ENCODE measurements at regions not wholly inside any gene's neighbourhood (a gene's known extent, or its start where the extent isn't known, plus 50 kb on each side); places are given as distances from the start of the nearest gene placed in this dataset.

DNA sequence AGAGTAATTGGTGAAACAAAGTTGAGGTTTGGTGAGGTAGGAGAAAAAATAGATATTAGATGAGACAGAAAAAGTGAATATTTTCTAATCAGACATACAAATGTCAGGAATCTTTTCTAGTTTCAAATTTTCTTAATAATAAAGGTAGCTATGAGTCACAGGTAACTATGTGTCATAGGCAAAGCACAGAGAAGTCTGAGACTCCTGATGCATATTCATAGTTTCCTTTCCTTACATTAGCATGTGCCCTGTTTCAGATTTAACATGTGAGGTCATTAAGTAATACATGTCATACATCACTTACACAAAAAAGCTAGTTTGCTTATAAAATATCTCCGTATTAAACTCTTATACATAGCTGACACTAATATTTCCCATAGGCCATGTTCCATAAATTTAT lies 1141.3 kb upstream of the PCDH20 start:
- Mint-ChIP-seq H3K27ac (no peak overlapping the region), H3K36me3 (no peaks in the 10 kb centered on the region), H3K9me3 (0 out of 2 replicates have a peak, but pooled peaks cover 5% of the 10 kb centered on the region), H3K4me3 (no peak overlapping the region), H3K27me3 (ENCODE audit: low read depth) (no peaks in the 10 kb centered on the region), H3K4me1 (no peaks in the 10 kb centered on the region)
- POLR2A ChIA-PET = no interaction called here
- TF ChIP-seq IRF2 (CRISPR knock-in tag; IDR thresholded peaks at IDR 0.05; ENCODE audit: borderline replicate concordance, low read depth) (no peak), ETV6 (CRISPR knock-in tag; IDR thresholded peaks at IDR 0.05) (no peak), ZNF263 (CRISPR knock-in tag; IDR thresholded peaks at IDR 0.05; ENCODE audit: low read depth) (no peak), NR1H2 (CRISPR knock-in tag; IDR thresholded peaks at IDR 0.05) (no peak), CREB1 (CRISPR knock-in tag; IDR thresholded peaks at IDR 0.05) (no peak), ZNF671 (CRISPR knock-in tag; IDR thresholded peaks at IDR 0.05) (no peak), MXD4 (CRISPR knock-in tag; IDR thresholded peaks at IDR 0.05; ENCODE audit: borderline replicate concordance) (no peak), ZNF138 (CRISPR knock-in tag; conservative IDR thresholded peaks at IDR 0.05) (no peak), RELA (CRISPR knock-in tag; IDR thresholded peaks at IDR 0.05; ENCODE audit: borderline replicate concordance) (no peak)
- TF ChIP-seq, protein P1, sequence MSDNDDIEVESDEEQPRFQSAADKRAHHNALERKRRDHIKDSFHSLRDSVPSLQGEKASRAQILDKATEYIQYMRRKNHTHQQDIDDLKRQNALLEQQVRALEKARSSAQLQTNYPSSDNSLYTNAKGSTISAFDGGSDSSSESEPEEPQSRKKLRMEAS (CRISPR knock-in tag; IDR thresholded peaks at IDR 0.05) = no peak
- TF ChIP-seq, protein P2, sequence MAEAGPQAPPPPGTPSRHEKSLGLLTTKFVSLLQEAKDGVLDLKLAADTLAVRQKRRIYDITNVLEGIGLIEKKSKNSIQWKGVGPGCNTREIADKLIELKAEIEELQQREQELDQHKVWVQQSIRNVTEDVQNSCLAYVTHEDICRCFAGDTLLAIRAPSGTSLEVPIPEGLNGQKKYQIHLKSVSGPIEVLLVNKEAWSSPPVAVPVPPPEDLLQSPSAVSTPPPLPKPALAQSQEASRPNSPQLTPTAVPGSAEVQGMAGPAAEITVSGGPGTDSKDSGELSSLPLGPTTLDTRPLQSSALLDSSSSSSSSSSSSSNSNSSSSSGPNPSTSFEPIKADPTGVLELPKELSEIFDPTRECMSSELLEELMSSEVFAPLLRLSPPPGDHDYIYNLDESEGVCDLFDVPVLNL (CRISPR knock-in tag; IDR thresholded peaks at IDR 0.05; ENCODE audit: borderline replicate concordance, low read depth) = no peak
- TF ChIP-seq, protein P3, sequence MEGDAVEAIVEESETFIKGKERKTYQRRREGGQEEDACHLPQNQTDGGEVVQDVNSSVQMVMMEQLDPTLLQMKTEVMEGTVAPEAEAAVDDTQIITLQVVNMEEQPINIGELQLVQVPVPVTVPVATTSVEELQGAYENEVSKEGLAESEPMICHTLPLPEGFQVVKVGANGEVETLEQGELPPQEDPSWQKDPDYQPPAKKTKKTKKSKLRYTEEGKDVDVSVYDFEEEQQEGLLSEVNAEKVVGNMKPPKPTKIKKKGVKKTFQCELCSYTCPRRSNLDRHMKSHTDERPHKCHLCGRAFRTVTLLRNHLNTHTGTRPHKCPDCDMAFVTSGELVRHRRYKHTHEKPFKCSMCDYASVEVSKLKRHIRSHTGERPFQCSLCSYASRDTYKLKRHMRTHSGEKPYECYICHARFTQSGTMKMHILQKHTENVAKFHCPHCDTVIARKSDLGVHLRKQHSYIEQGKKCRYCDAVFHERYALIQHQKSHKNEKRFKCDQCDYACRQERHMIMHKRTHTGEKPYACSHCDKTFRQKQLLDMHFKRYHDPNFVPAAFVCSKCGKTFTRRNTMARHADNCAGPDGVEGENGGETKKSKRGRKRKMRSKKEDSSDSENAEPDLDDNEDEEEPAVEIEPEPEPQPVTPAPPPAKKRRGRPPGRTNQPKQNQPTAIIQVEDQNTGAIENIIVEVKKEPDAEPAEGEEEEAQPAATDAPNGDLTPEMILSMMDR (IDR thresholded peaks at IDR 0.05) = no peak
- TF ChIP-seq, protein P4, sequence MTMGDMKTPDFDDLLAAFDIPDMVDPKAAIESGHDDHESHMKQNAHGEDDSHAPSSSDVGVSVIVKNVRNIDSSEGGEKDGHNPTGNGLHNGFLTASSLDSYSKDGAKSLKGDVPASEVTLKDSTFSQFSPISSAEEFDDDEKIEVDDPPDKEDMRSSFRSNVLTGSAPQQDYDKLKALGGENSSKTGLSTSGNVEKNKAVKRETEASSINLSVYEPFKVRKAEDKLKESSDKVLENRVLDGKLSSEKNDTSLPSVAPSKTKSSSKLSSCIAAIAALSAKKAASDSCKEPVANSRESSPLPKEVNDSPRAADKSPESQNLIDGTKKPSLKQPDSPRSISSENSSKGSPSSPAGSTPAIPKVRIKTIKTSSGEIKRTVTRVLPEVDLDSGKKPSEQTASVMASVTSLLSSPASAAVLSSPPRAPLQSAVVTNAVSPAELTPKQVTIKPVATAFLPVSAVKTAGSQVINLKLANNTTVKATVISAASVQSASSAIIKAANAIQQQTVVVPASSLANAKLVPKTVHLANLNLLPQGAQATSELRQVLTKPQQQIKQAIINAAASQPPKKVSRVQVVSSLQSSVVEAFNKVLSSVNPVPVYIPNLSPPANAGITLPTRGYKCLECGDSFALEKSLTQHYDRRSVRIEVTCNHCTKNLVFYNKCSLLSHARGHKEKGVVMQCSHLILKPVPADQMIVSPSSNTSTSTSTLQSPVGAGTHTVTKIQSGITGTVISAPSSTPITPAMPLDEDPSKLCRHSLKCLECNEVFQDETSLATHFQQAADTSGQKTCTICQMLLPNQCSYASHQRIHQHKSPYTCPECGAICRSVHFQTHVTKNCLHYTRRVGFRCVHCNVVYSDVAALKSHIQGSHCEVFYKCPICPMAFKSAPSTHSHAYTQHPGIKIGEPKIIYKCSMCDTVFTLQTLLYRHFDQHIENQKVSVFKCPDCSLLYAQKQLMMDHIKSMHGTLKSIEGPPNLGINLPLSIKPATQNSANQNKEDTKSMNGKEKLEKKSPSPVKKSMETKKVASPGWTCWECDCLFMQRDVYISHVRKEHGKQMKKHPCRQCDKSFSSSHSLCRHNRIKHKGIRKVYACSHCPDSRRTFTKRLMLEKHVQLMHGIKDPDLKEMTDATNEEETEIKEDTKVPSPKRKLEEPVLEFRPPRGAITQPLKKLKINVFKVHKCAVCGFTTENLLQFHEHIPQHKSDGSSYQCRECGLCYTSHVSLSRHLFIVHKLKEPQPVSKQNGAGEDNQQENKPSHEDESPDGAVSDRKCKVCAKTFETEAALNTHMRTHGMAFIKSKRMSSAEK (CRISPR knock-in tag; IDR thresholded peaks at IDR 0.05; ENCODE audit: borderline replicate concordance) = no peak
- TF ChIP-seq, protein P5, sequence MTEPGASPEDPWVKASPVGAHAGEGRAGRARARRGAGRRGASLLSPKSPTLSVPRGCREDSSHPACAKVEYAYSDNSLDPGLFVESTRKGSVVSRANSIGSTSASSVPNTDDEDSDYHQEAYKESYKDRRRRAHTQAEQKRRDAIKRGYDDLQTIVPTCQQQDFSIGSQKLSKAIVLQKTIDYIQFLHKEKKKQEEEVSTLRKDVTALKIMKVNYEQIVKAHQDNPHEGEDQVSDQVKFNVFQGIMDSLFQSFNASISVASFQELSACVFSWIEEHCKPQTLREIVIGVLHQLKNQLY (CRISPR knock-in tag; IDR thresholded peaks at IDR 0.05) = no peak
- DNase-seq (ENCODE audit: low spot score) = no peak
- CTCF ChIA-PET = no interaction called here
- ATAC-seq = no peak

DNA sequence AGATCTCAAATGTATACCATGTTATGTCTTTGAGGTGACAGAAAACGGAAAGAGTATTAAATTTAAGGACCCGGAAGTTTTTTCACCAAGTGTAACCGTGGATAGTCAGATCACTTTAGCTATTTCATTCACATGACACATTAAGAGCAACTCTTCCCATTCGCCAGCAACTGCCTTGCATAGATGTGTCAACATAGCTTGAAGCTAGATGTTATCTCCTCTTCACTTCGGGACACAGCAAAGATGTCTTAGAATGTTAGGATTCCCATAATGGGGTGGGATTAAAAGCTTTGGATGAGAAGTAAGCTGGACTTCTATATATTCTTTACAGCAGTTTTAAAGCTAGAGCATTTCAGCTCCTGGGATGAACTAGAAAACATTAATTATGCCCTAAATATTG lies 1135.9 kb upstream of the PCDH20 start:
- DNase-seq (ENCODE audit: low spot score) (no peak), ATAC-seq (no peak)
- ChIA-PET CTCF (no interaction called here), POLR2A (no interaction called here)
- TF ChIP-seq, protein P6, sequence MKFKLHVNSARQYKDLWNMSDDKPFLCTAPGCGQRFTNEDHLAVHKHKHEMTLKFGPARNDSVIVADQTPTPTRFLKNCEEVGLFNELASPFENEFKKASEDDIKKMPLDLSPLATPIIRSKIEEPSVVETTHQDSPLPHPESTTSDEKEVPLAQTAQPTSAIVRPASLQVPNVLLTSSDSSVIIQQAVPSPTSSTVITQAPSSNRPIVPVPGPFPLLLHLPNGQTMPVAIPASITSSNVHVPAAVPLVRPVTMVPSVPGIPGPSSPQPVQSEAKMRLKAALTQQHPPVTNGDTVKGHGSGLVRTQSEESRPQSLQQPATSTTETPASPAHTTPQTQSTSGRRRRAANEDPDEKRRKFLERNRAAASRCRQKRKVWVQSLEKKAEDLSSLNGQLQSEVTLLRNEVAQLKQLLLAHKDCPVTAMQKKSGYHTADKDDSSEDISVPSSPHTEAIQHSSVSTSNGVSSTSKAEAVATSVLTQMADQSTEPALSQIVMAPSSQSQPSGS (CRISPR knock-in tag; IDR thresholded peaks at IDR 0.05; ENCODE audit: borderline replicate concordance, low read depth) = no peak
- TF ChIP-seq NR2C2 (CRISPR knock-in tag; IDR thresholded peaks at IDR 0.05) (no peak), GTF2I (CRISPR knock-in tag; conservative IDR thresholded peaks at IDR 0.05) (no peak)
- TF ChIP-seq, protein P7, sequence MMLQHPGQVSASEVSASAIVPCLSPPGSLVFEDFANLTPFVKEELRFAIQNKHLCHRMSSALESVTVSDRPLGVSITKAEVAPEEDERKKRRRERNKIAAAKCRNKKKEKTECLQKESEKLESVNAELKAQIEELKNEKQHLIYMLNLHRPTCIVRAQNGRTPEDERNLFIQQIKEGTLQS (CRISPR knock-in tag; conservative IDR thresholded peaks at IDR 0.05) = no peak
- TF ChIP-seq, protein P8, sequence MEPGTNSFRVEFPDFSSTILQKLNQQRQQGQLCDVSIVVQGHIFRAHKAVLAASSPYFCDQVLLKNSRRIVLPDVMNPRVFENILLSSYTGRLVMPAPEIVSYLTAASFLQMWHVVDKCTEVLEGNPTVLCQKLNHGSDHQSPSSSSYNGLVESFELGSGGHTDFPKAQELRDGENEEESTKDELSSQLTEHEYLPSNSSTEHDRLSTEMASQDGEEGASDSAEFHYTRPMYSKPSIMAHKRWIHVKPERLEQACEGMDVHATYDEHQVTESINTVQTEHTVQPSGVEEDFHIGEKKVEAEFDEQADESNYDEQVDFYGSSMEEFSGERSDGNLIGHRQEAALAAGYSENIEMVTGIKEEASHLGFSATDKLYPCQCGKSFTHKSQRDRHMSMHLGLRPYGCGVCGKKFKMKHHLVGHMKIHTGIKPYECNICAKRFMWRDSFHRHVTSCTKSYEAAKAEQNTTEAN (CRISPR knock-in tag; IDR thresholded peaks at IDR 0.05) = no peak
- Mint-ChIP-seq H3K9me3 (0 out of 2 replicates have a peak, but pooled peaks cover 5% of the 10 kb centered on the region), H3K36me3 (no peaks in the 10 kb centered on the region), H3K27me3 (ENCODE audit: low read depth) (no peaks in the 10 kb centered on the region), H3K27ac (no peak overlapping the region), H3K4me3 (no peak overlapping the region), H3K4me1 (no peaks in the 10 kb centered on the region)
